Neuron (in vitro differentiated cells): ENCODE measurements at regions not wholly inside any gene's neighbourhood (a gene's known extent, or its start where the extent isn't known, plus 50 kb on each side); places are given as distances from the start of the nearest gene placed in this dataset.
"Not testable (repeated sequence)": the region's sequence is repeated elsewhere in the genome, so short reads cannot be mapped to it uniquely, and the experiment has no call there.

Experiments used
- H2AFZ ChIP-seq: one replicate; pipeline ENCODE4 v1.6.1; 2013; ENCODE audit warnings: low read depth, mild to moderate bottlenecking, inconsistent platforms, low read length, moderate library complexity
- H3K27me3 ChIP-seq: one replicate; pipeline ENCODE4 v1.6.1; 2013; ENCODE audit warnings: low read length; ENCODE audit not compliant: insufficient read depth
- H3K36me3 ChIP-seq: one replicate; pipeline ENCODE4 v1.6.1; 2013; ENCODE audit warnings: low read length; ENCODE audit not compliant: insufficient read depth
- H3K4me1 ChIP-seq: one replicate; pipeline ENCODE4 v1.6.1; 2013; ENCODE audit warnings: low read length; ENCODE audit not compliant: insufficient read depth
- H3K4me3 ChIP-seq: 2 replicates; pipeline ENCODE4 v1.5.1; 2013; ENCODE audit warnings: mild to moderate bottlenecking, low read length, moderate library complexity
- H3K9me3 ChIP-seq: one replicate; pipeline ENCODE4 v1.6.1; 2013; ENCODE audit warnings: low read length

DNA sequence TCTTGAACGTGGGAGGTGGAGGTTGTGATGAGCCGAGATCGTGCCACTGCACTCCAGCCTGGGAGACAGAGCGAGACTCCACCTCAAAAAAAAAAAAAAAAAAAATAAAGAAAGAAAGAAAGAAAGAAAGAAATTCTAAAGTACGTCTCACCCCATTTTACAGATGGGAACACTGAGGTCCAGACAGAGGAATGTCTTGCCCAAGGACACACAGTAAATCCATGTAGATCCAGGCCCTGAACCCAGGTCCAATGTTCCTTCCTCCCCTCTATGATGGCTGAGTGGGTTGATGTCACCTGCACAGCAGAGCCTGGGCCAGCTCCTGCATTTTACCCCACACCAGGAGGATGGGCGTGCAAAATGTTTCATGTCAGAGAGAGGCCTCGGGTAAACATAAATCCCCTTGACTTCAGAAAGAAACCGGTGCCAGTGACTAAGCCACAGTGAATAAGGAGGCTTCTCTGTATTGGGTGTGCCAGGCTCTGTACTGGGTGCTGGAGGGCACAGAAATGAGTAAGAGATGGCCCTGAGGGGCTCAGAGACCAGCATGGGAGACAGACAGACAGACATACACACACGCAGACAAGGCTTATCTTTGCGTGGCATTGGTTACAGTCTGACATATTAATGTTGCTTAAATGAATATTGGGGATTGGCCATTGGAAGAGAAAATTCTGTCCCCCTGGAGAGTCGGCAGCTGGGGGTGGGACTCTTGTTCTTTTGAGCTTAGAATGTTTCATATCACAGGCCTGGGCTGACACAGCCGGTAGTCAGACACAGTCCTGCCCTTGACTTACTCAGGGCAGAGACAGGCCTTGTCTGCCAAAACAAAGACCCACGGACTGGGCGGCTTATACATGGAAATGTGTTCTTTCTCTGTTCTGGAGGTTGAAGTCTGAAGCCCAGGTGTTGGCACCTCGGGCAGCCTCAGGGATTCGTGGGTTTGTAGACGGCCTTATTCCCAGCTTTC lies 105.4 kb downstream of the MIAT start:
- Histone ChIP-seq H3K9me3 (peaks cover 3% of the 10 kb centered on the region), H3K27me3 (no peaks in the 10 kb centered on the region), H3K4me3 (no peak overlapping the region)

DNA sequence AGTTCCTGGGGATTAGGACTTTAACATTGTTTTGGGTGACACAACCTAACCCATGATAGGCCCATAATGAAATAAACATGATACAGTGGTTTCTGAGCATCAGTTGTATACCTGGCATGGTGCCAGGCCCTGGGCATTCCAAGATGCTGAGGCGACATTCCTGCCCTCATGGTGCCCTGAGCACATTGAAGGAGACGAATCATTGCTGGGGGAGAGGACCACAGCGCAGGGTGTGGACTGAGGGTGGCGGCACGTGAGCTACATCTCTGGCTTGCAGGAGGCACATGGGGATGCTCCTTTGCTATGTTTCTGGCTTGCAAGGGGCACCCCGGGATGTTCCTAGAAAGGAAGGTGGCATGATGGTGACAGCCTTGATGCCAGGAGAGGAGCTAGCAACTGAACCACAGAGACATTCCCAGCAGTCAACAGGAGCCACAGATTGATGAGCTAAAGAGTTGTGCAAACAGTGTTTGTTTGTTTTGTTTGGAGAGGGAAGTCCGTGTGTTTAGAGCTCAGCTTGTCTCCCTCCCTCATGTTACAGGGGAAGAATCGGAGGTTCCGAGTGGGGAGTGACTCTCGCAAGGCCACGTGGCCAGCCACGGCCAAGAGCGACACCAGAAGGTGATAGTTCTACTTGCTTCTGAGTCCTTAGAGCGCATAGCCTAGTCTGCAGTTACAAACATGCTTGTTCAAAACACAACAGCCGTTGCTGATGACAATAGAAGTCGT lies 106.4 kb downstream of the MIAT start:
- no peak overlapping the region for H2AFZ ChIP-seq
- peaks cover 3% of the 10 kb centered on the region for H3K4me1 ChIP-seq
- H3K27me3 ChIP-seq, result no peaks in the 10 kb centered on the region
- peaks cover 3% of the 10 kb centered on the region for H3K9me3 ChIP-seq
- no peak overlapping the region for H3K4me3 ChIP-seq
- no peaks in the 10 kb centered on the region for H3K36me3 ChIP-seq

More for the DNA sequence above, 105.4 kb downstream of the MIAT start:
- no peaks in the 10 kb centered on the region for H3K36me3 ChIP-seq
- peaks cover 3% of the 10 kb centered on the region for H3K4me1 ChIP-seq
- H2AFZ ChIP-seq, result no peak overlapping the region

GRCh38 chr22:26766510-26767350 lies 109.3 kb downstream of the MIAT start:
- peaks cover 3% of the 10 kb centered on the region for H3K4me1 ChIP-seq
- no peak overlapping the region for H3K4me3 ChIP-seq
- H3K27me3 ChIP-seq, result no peaks in the 10 kb centered on the region
- peaks cover 3% of the 10 kb centered on the region for H3K9me3 ChIP-seq
- H2AFZ ChIP-seq, result no peak overlapping the region
- no peaks in the 10 kb centered on the region for H3K36me3 ChIP-seq

- Histone ChIP-seq H3K4me3 (no peak overlapping the region), H3K9me3 (peaks cover 3% of the 10 kb centered on the region), H3K27me3 (no peaks in the 10 kb centered on the region), H2AFZ (no peak overlapping the region), H3K36me3 (no peaks in the 10 kb centered on the region), H3K4me1 (peaks cover 3% of the 10 kb centered on the region)
Measured at GRCh38 chr22:26767351-26768155, 110.2 kb downstream of the MIAT start.

DNA sequence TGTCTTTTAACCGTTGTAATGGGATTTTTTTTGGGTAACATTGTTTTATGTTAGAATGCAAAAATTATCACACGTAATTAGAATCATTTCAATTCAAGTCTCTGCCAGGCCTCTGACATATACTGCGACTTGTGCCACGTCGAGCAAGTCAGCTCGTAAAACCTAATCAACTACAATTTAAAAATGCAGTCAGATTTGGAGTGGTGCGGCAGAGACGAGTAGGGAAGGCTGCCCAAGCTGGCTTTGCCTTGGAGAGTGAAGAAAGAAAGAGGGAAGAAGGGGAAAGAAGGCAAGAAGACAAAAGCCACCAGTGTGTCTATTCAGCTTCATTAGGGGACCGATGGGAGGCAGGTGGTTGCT lies 110.7 kb downstream of the MIAT start:
- Histone ChIP-seq H2AFZ (no peak overlapping the region), H3K36me3 (no peaks in the 10 kb centered on the region), H3K9me3 (peaks cover 3% of the 10 kb centered on the region), H3K27me3 (no peaks in the 10 kb centered on the region), H3K4me1 (peaks cover 3% of the 10 kb centered on the region), H3K4me3 (no peak overlapping the region)

- H2AFZ ChIP-seq, result no peak overlapping the region
- H3K36me3 ChIP-seq, result no peaks in the 10 kb centered on the region
- peaks cover 3% of the 10 kb centered on the region for H3K4me1 ChIP-seq
- no peaks in the 10 kb centered on the region for H3K27me3 ChIP-seq
- peaks cover 3% of the 10 kb centered on the region for H3K9me3 ChIP-seq
- H3K4me3 ChIP-seq, result no peak overlapping the region
Measured at GRCh38 chr22:26768952-26769351, 111.6 kb downstream of the MIAT start.

DNA sequence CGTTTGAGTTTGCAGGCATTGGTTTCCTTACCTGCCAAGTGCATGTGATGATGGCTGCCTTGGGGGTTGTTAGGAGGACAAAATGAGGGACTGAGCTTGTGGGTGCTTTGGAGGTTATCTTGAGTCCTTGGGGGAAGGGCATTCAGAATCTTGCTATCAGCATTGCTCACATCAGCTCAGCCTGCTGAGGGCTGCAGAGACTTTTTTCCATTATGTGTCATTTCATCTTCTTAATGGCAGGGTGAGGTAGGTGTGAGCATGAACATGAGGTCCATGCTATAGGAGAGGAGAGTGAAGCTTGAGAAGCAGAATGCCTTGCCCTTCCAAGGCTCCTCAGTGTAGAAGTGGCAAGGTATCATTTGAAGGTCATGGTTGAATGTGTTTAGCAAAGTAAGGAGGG lies 112.3 kb downstream of the MIAT start:
- Histone ChIP-seq H3K27me3 (no peaks in the 10 kb centered on the region), H3K4me1 (no peaks in the 10 kb centered on the region), H3K4me3 (no peak overlapping the region), H2AFZ (no peak overlapping the region), H3K36me3 (no peaks in the 10 kb centered on the region), H3K9me3 (peaks cover 3% of the 10 kb centered on the region)

- H3K27me3 ChIP-seq, result no peaks in the 10 kb centered on the region
- H3K4me1 ChIP-seq, result no peaks in the 10 kb centered on the region
- H2AFZ ChIP-seq, result no peak overlapping the region
- peaks cover 10% of the 10 kb centered on the region for H3K9me3 ChIP-seq
- no peak overlapping the region for H3K4me3 ChIP-seq
- no peaks in the 10 kb centered on the region for H3K36me3 ChIP-seq
Measured at GRCh38 chr22:26770624-26771023, 113.2 kb downstream of the MIAT start.

DNA sequence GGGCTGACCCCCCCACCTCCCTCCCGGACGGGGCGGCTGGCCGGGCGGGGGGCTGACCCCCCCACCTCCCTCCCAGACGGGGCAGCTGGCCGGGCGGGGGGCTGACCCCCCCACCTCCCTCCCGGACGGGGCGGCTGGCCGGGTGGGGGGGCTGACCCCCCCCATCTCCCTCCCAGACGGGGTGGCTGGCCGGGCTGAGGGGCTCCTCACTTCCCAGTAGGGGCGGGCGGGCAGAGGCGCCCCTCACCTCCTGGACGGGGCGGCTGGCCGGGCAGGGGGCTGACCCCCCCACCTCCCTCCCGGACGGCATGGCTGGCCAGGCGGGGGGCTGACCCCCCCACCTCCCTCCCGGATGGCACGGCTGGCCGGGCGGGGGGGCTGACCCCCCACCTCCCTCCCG lies 115.7 kb downstream of the MIAT start:
- not testable (repeated sequence) for H3K4me1 ChIP-seq, H3K27me3 ChIP-seq

DNA sequence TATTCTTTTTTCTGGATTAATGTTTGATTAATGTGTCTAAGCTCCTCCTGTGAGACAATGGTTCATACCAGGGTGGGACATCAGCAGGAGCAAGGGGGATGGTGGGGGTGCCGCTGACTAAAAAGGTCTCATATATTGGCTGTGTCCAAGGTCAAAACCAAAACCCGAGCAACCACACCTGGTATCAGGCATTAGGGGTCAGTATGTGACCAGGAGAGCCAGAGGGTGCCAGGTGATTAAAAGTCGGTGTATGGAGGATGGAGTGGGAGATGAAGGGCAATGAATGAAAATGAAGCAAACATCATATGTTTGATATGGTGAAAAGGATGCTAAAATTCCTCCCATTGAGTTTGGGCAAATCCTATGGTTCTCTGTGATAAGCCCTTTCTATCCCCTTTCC lies 118.0 kb downstream of the MIAT start:
- Histone ChIP-seq H3K9me3 (peaks cover 8% of the 10 kb centered on the region), H3K27me3 (no peaks in the 10 kb centered on the region), H2AFZ (no peak overlapping the region), H3K4me1 (peaks cover 9% of the 10 kb centered on the region), H3K36me3 (peaks cover 2% of the 10 kb centered on the region), H3K4me3 (no peak overlapping the region)

More for the DNA sequence above, 115.7 kb downstream of the MIAT start:
- H3K9me3 ChIP-seq, H3K36me3 ChIP-seq, H2AFZ ChIP-seq, H3K4me3 ChIP-seq: not testable (repeated sequence)

- Histone ChIP-seq H3K36me3 (peaks cover 2% of the 10 kb centered on the region), H3K4me1 (peaks cover 9% of the 10 kb centered on the region), H3K27me3 (no peaks in the 10 kb centered on the region), H2AFZ (no peak overlapping the region), H3K4me3 (no peak overlapping the region), H3K9me3 (peaks cover 8% of the 10 kb centered on the region)
Measured at GRCh38 chr22:26777156-26777801, 119.9 kb downstream of the MIAT start.

GRCh38 chr22:26778372-26778771 lies 121.0 kb downstream of the MIAT start:
- H3K4me3 ChIP-seq, result no peak overlapping the region

More at GRCh38 chr22:26778372-26778771, 121.0 kb downstream of the MIAT start:
- Histone ChIP-seq H2AFZ (no peak overlapping the region), H3K36me3 (peaks cover 2% of the 10 kb centered on the region), H3K27me3 (no peaks in the 10 kb centered on the region), H3K9me3 (peaks cover 11% of the 10 kb centered on the region), H3K4me1 (peaks cover 9% of the 10 kb centered on the region)
